ENCODE measurements at regions not wholly inside any gene's neighbourhood (a gene's known extent, or its start where the extent isn't known, plus 50 kb on each side); places are given as distances from the start of the nearest gene placed in this dataset.
A peak's percentile ranks its signal among the peaks of the same experiment; 100 is the strongest.
"Not testable (repeated sequence)": the region's sequence is repeated elsewhere in the genome, so short reads cannot be mapped to it uniquely, and the experiment has no call there.

DNA sequence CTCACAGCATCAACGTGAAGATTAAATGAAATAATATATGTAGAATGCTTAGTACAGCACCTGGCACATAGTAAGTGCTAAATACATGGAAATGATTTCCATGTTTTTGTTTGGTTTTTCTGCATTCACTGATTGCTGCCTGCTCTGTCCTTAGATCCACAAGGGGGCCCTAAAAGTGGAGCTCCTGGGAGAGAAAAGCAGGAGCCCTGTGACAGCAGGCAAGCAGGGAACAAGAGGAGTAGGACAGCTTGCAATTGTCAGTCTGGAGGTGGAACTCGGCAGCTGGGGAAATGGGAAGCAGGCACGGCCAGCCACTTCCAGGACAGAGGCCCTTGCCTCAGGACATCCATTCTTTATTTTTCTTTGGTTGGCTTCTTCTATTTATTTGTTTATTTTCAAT, 292.9 kb downstream of the BMP4 start:
- no peak for DNase-seq

DNA sequence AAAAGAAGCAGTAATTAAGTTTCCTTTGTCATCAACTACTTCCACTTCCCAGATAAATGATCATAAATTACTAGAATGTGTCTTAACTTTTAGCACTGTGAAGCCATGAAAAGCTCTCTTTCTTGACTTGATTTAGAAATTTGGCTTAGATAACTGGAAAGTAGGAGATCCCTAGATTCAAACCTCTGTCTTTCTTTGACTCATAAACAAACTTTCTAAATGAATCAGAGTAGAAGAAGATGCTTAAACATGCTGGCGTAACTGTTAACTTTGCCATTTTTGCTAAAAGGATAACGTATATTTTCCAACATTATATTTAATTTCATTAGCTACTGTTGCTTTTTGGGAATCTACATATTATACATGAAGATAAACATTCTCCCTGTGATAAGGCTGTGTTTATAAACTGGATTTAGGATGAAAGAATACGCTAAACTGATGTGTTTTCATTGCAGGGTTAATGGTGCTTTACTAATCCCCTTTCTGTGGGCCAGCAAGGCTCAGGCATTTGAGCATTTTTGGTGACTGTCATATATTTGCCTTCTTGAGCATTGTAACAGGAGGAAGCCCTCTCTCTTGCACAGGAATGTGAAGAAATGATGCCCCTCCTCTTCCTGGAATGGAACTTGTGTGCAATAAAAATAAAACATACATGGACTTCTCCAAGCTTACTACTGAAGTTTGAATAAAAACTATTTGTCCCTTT, 301.4 kb downstream of the BMP4 start:
- no peak for DNase-seq

- DNase-seq: no peak
Observed at GRCh38 chr14:53652068-53652467, 304.6 kb downstream of the BMP4 start.

- DNase-seq: no peak
Observed at GRCh38 chr14:53651096-53651740, 305.4 kb downstream of the BMP4 start.

- DNase-seq: no peak
Observed at GRCh38 chr14:53646925-53647324, 309.7 kb downstream of the BMP4 start.

GRCh38 chr14:53640695-53641094, 315.9 kb downstream of the BMP4 start:
- DNase-seq: no peak

DNA sequence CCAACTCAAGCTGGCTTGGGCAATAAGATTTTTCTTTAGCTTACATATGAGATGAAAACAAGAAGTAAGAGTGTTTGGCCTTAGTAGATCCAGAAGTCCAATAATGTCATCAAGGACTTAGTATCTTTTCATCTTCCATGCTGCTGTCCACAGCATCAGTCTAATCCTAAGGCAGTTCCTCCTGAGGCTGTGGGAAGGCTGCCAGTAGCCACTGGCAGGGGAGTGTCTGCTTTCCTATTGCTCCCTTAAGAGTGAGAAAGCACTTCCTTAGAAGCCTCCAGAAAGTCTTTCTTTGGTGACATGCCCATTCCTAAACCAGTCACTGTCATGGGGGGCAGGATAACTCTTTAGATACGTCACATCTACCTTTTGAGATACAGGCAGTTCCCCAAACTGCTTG, 317.7 kb downstream of the BMP4 start:
- no peak for DNase-seq

GRCh38 chr14:53634793-53635192, 321.8 kb downstream of the BMP4 start:
- DNase-seq: no peak

- DNase-seq: peak; percentile 100
Observed at GRCh38 chr14:53630336-53630735, 326.3 kb downstream of the BMP4 start.

DNA sequence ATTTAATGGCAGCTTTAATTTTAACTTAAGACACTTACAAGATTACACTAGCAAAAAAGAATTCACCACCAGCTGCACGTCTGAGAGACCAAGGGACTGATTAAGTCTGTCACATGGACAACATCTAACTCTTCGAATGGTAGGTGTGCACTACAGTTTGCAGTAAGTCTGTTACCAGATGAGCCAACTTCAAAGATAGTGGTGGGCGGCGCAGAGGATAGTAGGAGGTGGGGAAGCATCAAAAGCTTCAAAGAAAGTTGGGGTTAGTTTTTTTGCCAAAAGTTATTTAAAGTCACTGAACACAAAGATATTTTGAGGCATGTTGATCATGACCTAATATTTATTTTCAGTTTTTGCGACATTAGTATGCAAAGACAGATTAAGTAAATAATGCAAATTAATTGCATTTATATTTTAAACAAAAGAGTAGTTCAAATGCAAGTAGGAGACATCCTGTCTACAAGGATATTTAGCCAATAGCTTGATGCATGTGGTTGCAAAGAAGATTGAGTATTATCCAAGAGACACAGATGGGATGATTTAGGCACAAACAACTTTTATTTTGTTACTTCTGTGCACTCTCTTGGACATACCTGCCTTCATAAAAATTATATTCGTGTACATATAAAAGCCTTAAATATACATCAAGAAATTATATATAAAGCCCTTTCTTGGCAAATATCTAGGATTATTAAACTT, 327.7 kb downstream of the BMP4 start:
- no peak for DNase-seq

- DNase-seq: no peak
Observed at GRCh38 chr14:53628261-53628660, 328.4 kb downstream of the BMP4 start.

DNA sequence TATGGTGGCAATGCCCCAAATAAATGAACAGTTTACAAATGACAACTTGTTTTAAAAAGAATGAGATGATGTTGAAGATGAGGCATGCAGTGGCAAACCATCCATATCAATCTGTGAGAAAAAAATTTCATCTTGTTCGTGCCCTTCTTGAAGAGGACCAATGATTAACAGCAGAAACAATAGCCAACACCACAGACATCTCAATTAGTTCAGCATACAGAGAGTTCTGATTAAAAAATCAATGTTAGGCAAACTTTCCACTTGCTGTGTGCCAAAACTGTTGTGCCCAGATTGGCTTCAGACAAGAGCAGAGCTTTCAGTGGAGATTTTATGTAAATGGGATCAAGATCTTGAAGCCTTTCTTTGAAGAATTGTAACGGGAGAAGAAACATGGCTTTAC, 329.9 kb downstream of the BMP4 start:
- no peak for DNase-seq

GRCh38 chr14:53622447-53622846, 334.2 kb downstream of the BMP4 start:
- DNase-seq: no peak

DNA sequence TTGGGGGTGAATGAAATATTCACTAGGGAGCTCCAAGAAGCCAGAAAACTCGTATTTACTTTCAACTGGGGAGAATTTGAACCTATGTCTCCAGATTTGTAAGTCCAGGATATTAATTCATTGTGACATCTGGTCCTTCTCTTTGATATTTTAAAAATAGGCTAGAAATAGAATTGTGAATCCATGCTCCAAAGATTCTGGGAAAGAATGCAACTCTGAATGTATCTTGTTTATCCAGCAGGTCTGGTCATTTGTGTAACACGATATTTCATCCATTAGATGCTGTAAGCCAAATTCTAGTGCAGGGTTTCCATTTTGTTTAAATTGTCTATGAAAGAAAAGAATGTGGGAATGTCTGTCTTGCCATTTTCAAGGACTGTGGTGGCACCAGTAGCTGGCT, 334.7 kb downstream of the BMP4 start:
- no peak for DNase-seq

DNA sequence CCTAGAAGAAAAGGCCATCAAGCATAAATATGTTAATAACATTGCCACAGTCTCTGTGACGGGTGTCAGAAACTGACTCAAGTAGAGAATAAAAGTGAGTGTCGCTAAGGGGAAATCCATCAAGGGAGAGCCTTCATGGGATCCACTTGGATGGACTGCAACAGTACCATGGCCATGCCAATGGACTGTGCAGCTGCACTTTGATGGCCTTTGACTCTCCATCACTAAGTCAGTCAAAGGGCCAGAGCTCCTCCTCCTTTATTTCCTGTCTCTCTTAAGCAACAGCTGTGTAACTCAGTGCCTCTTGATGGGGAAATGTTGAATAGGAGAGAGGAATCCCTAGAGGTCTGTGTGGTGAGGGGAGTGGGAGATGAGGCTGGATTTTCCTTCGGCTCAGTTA, 335.2 kb downstream of the BMP4 start:
- DNase-seq: no peak

- DNase-seq: no peak
Observed at GRCh38 chr14:53620890-53621289, 335.7 kb downstream of the BMP4 start.

- no peak for DNase-seq
Observed at GRCh38 chr14:53620317-53620716, 336.3 kb downstream of the BMP4 start.

DNA sequence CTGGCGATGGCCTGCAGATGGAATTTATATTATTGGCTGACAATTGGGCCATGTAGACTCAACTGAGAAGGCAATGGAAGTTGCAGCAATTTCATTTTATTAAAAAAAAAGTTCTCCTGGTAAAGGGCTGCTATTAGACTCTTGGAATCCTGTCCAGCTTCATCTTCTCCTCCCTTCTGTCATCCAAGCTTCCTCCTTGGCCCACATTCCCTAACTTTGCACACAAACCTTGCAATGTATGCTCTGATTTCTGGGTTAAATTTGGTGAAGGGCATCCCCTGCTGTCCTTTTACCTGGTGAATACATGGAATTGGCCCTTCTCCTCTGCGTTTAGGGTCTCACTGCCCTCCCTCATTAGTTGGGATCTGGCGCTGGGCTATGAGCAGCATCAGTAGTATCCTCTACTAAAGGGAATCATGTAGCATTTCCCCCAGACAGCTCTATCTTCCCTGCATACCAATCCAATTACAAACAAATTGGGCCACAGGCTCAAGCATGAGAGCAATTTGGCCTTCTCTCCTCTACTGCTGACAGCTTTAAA, 336.9 kb downstream of the BMP4 start:
- DNase-seq: no peak

GRCh38 chr14:53616536-53616935, 340.1 kb downstream of the BMP4 start:
- not testable (repeated sequence) for DNase-seq

DNA sequence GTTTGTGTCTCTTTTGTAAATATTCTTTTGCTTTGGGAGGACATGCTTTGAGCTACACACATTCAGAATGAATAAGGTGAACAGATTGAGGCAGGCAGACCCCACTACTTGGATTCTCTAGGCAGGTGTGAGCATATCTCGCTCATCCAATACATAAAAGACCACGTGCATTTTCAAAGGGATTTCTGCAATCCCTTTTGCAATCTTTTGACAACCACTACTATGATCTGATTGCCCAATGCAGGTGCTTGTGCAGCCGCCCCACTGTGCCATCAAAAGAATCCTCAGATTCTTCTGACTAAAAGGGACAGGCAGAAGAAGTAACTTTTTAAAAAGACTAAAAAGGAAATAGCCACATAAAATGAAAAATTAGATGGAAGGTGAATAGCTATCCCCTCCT, 341.4 kb downstream of the BMP4 start:
- DNase-seq: no peak

- DNase-seq: peak; percentile 88
Observed at GRCh38 chr14:53613404-53614253, 343.0 kb downstream of the BMP4 start.

- DNase-seq: no peak
Observed at GRCh38 chr14:53610947-53611346, 345.7 kb downstream of the BMP4 start.

DNA sequence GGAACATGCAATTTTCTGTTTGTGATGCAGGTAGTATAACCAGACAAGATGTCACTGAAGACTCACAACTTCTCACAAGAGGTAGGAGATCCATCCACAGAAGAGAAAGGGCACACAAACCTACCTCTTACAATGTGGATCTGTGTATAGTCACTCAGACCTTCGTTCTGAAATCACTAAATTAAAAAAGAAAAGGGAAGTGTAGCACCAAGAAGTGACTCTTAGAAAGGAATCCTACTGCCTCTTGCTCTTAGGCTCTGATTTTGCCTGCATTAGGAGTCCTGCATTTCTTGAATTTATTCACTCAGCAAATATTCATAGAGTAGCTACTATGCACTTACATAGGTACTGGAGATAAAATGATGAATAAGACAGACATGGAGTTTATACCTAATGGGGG, 347.6 kb downstream of the BMP4 start:
- no peak for DNase-seq

Measured in NCI-H1417 treated with DMSO at 0.1 percent for 48 hours (cell line).